NCI-H460 (cell line): ENCODE measurements at regions not wholly inside any gene's neighbourhood (a gene's known extent, or its start where the extent isn't known, plus 50 kb on each side); places are given as distances from the start of the nearest gene placed in this dataset.

Experiments used
- DNase-seq: peaks from one replicate; pipeline ENCODE4 v3.0.0-alpha.2; 2016; ENCODE audit warnings: low read depth; ENCODE audit errors: extremely low read depth

GRCh38 chr9:73615557-73615956 lies 463.9 kb downstream of the ANXA1 start:
- no peak for DNase-seq

DNA sequence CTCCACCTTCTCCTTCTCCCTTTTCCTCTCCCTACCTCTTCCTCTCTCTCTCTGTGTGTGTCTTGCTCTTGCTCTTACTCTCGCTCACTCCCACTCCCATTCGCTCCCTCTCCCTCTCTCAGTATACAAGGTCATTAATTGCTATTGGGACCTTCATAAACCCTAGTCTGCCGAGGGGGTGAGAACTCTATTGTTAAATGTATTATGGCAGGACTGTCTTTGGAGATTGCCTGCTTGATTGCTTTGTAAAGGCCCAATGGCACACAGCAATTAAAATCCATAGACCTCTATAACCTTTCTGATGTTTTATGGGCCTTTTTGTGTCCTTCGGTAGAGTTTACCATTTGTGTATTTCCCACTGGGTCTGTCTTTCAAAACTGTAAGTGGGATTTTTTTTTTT lies 465.9 kb downstream of the ANXA1 start:
- DNase-seq = no peak

DNA sequence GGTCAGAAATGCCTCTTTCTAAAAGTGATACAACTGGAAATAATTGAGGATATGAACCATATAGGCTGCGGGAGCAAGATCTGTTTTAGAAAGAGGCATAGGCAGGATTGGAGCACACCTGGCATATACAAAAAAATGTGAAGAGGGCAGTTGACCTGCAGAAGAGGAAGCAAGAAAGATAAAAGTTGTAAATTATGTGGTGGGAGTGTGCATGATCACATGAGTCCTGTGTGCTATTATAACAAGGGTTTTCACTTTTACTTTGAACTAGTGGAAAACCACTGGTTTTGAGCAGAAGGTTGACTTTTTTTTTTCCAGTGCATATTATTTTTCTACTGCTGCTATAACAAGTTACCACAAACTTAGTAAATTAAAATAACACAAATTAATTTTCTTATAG lies 489.3 kb downstream of the ANXA1 start:
- DNase-seq = no peak

DNA sequence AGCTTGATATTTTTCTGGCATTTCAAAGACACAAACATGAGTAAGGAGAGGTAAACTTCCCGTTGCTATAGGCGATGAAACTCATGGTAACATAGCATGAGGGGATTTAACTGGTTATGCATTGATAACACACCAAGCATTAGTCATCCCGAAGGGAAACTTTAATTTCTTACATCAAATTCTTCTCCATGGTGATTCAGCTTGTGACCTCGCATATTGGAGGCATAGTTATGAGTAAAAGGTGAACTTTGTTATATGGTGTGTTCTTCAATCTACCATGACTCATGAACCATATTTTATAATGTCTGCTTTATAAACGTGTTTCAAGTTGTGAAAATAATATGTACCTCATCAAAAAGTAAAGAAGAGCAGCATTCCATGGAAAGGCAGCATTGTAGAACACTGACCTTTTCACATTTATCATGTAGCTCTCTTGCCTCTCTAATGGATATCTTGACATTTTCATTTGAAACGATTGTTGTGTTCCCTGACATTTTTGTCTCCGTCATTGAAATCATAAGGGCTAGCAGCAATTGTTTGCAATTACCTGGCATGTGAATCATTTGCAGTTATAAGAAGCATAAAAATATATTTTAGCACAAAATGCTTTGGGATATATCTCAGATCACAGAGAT lies 491.8 kb downstream of the ANXA1 start:
- peak; percentile 1 for DNase-seq

DNA sequence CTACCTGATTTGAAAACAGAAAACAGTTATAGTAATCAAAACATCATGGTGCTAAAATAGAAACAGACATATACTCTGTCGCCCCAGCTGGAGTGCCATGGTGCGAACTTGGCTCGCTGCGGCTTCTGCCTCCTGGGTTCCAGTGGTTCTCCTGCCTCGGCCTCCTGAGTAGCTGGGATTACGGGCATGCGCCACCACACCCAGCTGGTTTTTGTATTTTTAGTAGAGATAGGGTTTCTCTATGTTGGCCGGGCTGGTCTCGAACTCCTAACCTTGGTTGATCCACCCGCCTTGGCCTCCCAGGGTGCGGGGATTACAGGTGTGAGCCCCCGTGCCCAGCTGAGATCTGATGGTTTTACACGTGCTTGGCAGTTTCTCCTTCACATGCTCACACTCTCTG lies 495.9 kb downstream of the ANXA1 start:
- no peak for DNase-seq

- DNase-seq = no peak
These were observed 497.9 kb downstream of the ANXA1 start for GRCh38 chr9:73649552-73649951.

GRCh38 chr9:73655363-73655762 lies 503.7 kb downstream of the ANXA1 start:
- DNase-seq = no peak

DNA sequence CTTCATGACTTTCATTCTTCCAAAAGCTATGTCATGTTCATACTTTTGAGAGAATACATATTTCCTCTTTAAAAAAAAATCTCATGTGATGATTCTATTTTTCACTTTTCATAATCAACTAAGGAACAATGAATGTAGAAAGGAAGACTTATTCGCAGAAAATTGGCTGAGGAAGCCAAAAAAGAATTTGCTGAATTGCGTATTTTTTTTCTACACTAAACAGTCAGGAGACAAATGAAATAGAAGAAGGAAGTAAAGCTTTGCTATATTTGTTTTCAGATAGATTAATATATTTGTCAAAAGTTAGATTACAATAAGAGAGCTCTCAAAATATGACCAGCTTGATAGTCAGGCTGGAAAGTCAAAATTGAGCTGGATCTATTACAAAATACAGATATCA lies 504.2 kb downstream of the ANXA1 start:
- no peak for DNase-seq

DNA sequence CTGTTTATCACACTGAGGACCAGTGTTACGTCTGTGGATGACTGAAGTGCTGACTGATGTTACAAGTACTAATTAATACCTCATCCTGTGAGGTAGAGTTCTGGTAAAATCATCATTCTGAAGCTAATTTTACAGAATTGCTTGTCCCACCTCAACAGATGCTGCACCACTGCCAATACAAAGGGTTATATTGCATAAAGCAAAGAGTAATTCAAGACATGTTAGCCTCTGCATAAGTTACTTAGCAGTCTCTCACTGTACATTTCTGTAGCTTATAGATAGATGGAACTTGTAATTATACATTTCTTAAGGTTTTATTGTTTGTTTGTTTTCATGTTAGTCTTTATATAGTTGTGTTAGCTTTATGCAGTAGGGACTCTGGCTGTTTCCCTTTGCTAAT lies 513.6 kb downstream of the ANXA1 start:
- DNase-seq = no peak

DNA sequence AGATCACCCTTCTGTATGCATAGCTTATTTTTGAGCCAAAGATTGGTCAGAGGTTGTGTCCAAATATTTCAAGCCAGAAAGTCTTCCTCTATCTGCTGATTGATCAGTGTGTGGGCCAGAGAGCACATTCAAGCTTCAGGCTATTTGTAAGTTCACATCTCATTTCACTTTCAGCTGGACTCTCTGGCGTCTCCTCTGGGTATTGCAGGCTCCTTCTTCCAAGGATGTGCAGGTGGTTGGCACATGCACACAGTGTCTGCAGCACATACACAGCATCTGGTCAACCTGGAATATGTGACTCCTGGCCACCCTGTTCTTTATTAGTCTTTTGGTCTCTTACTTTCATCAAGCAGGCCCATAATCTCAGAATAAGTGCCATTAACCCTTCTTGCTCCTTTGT lies 516.1 kb downstream of the ANXA1 start:
- no peak for DNase-seq

DNA sequence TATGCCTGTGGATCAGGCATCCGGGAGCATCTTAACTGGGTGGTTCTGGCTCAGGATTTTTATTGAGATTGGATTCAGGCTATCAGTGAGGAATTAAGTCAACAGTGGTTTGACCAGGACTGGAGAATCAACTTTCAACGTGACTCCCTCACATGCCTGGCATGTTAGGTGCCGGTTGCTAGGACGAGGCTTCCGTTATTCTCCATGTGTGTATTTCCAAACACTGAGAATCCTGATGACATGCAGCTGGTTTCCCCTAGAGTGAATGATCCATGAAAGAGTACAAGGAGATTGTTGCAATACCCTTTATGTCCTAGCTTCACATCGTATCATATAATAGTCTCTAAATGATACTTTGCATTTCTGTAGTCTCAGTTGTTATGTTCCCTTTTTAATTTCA lies 529.2 kb downstream of the ANXA1 start:
- no peak for DNase-seq

DNA sequence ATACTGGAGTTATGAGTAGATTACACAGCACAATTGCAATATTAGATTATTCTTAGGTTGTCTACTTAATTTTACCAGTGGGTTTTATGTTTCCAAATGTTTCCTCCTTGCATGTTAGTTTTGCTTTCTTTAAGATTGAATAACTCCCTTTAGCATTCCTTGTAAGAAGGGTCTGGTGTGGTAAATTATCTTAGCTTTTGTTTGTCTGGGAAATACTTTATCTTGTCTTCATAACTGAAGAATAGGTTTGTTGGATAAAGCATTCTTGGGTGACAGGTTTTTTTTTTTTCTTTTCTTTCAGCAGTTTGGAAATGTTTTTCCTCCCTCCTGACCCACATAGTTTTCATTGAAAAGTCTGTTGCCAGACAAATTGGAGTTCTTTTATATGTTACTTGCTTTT lies 531.1 kb downstream of the ANXA1 start:
- no peak for DNase-seq

DNA sequence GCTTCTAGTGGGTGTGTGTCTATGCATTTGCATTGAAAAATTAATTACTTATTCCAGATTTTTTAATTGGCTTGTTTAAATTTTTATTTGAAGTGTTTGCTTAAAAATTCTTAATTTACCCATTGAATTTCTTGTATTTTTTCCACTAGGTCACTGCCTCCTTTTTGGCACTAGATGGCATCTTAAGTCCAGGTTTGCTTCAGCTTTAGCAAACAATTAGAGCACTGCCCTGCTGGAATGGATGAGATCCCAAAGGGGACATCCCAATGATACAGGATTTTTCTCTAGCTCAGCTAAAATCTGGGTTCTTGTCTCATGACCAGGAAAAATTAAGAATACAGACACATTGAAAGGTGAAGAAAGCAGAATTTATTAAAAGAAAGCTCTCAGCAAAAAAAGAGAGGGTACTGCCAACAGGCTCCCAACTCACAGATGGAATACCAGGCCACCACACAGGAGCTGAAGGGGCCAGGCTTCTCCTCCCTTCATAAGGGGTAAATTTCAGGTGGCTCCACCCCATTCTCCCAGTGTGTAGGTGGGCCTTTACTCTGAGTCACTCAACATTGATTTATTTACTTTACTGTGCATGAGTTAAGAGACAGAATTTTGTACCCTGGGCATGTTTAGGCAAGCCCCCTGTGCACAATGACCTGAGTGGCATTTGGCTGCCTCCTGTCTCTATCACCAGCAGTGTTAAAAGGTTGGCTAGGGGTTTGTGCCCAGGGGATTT lies 532.4 kb downstream of the ANXA1 start:
- peak; percentile 8 for DNase-seq

DNA sequence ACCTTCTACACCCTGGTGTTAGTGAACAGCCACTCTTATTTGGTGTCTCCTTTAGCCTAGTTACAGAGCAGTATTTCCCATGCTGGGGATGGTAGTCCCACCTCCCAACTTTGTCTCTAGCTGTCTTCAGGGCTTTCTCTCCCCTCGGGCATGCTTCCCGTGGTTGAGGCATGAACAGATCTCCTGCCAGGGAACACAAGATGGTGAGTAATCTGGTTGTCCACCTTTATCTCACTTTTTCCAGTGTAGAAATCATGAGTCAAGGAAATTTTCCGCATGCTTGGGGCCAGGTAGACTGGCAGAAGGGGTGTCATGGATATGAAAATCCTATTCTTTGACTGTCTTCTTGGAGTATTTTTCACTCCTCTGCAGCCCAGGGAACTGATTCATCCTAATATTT lies 532.9 kb downstream of the ANXA1 start:
- no peak for DNase-seq

GRCh38 chr9:73685786-73686185 lies 534.1 kb downstream of the ANXA1 start:
- no peak for DNase-seq

DNA sequence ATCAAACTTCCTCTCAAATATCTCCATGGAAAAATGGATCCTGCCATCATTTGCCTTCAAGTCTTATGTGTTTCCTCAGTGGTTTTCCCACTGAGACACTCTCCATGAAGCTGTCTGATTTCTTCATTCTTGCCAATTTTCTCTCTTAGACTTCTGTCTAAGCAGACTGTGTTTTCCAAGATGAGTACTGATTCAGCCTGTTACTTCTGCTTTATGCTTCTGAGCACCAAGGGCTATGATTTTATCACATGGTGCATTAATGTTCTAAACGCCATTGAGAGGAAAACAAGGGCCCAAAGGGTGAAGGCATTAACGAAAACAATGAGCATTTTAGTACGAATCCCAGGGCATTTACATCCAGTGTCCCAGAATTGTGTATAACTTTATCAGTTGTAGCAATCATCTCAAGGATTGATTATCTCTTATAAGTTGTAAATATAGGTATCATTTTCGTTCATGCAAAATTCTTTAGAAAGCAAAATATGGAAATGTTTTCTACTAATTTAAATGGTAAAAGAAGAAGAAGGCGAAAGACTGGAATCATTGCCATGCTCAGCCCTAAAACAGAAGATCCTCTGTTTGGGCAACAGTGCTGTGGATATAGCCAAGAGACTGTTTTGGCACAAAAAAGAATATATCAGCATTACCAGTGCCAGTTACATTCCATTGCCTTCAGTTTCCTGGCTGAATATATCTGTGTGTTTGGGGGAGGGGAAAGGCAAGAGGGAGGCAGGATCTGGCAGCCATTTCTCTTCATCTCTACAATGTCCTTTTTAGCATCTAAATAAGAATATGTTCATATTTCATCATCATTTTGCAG lies 537.6 kb downstream of the ANXA1 start:
- no peak for DNase-seq

GRCh38 chr9:73701415-73702057 lies 549.9 kb downstream of the ANXA1 start:
- no peak for DNase-seq

GRCh38 chr9:73714294-73714693 lies 562.6 kb downstream of the ANXA1 start:
- DNase-seq = no peak

GRCh38 chr9:73715591-73715990 lies 563.9 kb downstream of the ANXA1 start:
- DNase-seq = no peak

- DNase-seq = no peak
These were observed 568.0 kb downstream of the ANXA1 start for GRCh38 chr9:73719660-73720059.

- DNase-seq = no peak
These were observed 568.9 kb downstream of the ANXA1 start for GRCh38 chr9:73720601-73721000.
